ENCODE measurements at regions not wholly inside any gene's neighbourhood (a gene's known extent, or its start where the extent isn't known, plus 50 kb on each side); places are given as distances from the start of the nearest gene placed in this dataset.

- H3K27ac ChIP-seq (ENCODE audit: low read depth, low read length) = no peak overlapping the region
- no peak overlapping the region for H3K4me3 ChIP-seq (replicated peaks in 1 of 2; ENCODE audit: low read depth in 1 of 2, low read length in 2 of 2)
- no peaks in the 10 kb centered on the region for H3K9me2 ChIP-seq (ENCODE audit: insufficient read depth)
- H3K4me1 ChIP-seq (ENCODE audit: control insufficient read depth in 1 of 2, insufficient read depth in 2 of 2, low read length in 2 of 2) = no peaks in the 10 kb centered on the region
- no peaks in the 10 kb centered on the region for H3K79me2 ChIP-seq (ENCODE audit: insufficient read depth, low read length)
- ChIA-PET RAD21 (ENCODE audit: low non-redundant PET in 1 of 2, low total read pairs in 2 of 2, uncharacterized antibody in 2 of 2, unreplicated experiment in 2 of 2) (no interaction called here), POLR2A (no interaction called here), CTCF (no interaction called here)
- ATAC-seq (no peak), DNase-seq (ENCODE audit: low read depth, low spot score) (no peak)
- H2AFZ ChIP-seq (ENCODE audit: low read depth, low read length, poor library complexity, severe bottlenecking) = no peak overlapping the region
- no peak for TF ChIP-seq SP1 (IDR thresholded peaks at IDR 0.05; ENCODE audit: low read depth)
- TF ChIP-seq RAD21 (IDR thresholded peaks at IDR 0.05; ENCODE audit: low read depth) = no peak
- TF ChIP-seq POLR2A (IDR thresholded peaks at IDR 0.05; ENCODE audit: borderline replicate concordance, extremely low read depth, insufficient read depth, insufficient read length) = no peak
- no peak for TF ChIP-seq JUND (IDR thresholded peaks at IDR 0.05)
- TF ChIP-seq CTCF (IDR thresholded peaks at IDR 0.05 in 2 of 3, conservative IDR thresholded peaks at IDR 0.05 in 1 of 3; ENCODE audit: borderline replicate concordance in 1 of 3, insufficient read depth in 1 of 3, low read depth in 2 of 3, low read length in 2 of 3) = no peak
- TF ChIP-seq POLR2AphosphoS5 (IDR thresholded peaks at IDR 0.05; ENCODE audit: low read depth, low read length) = no peak
- TF ChIP-seq FOSL1 (IDR thresholded peaks at IDR 0.05; ENCODE audit: low read depth) = no peak
- no peak for TF ChIP-seq YY1 (IDR thresholded peaks at IDR 0.05; ENCODE audit: extremely low read depth, insufficient replicate concordance, low read depth, low read length)
- no peak for TF ChIP-seq ZBTB33 (IDR thresholded peaks at IDR 0.05; ENCODE audit: extremely low read depth, insufficient replicate concordance, low read length)
- no peak for TF ChIP-seq ATF3 (IDR thresholded peaks at IDR 0.05)
- no peak for TF ChIP-seq SRF (IDR thresholded peaks at IDR 0.05; ENCODE audit: low read depth)
- no peak for TF ChIP-seq SIN3A (IDR thresholded peaks at IDR 0.05; ENCODE audit: low read depth)
- no peak overlapping the region for H3K9ac ChIP-seq (ENCODE audit: low read length)
- peaks cover 12% of the 10 kb centered on the region; the same call in 1 of the 2 replicates for H3K27me3 ChIP-seq (ENCODE audit: insufficient read depth, low read length)
- no peak overlapping the region for H3K4me2 ChIP-seq (ENCODE audit: low read length)
- no peaks in the 10 kb centered on the region for H3K9me3 ChIP-seq (ENCODE audit: control insufficient read depth in 1 of 2, insufficient read depth in 1 of 2, low read depth in 1 of 2, low read length in 2 of 2)
- intact Hi-C loops (cut with micrococcal nuclease) = no loop called here
- H4K20me1 ChIP-seq (ENCODE audit: insufficient read depth) = no peaks in the 10 kb centered on the region
- BruUV-seq (replicated peaks) = no TSS peak
- no peaks in the 10 kb centered on the region for H3K36me3 ChIP-seq (ENCODE audit: control insufficient read depth in 1 of 2, insufficient read depth in 2 of 2, low read length in 2 of 2)
These were observed 148.8 kb upstream of the NPY start for GRCh38 chr7:24135003-24135817.
